ENCODE measurements at regions not wholly inside any gene's neighbourhood (a gene's known extent, or its start where the extent isn't known, plus 50 kb on each side); places are given as distances from the start of the nearest gene placed in this dataset.

DNA sequence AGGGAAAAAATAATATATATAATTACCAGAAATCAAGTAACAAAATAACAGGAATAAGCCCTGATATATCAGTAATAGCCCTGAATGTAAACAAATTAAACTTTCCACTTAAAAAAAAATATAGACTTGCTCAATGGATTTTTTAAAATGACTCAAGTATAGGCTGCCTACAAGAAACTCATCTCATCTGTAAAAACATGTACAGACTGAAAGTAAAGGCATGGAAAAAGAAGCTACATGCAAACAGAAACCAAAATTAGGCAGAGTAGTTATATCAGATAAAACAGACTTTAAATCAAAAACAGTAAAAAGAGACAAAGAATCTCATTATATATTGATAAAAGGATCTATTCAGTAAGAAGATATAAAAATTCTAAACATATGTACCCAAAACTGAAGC lies 82.4 kb upstream of the STT3B start:
- DNase-seq (ENCODE audit: low read depth, low spot score), result no peak

DNA sequence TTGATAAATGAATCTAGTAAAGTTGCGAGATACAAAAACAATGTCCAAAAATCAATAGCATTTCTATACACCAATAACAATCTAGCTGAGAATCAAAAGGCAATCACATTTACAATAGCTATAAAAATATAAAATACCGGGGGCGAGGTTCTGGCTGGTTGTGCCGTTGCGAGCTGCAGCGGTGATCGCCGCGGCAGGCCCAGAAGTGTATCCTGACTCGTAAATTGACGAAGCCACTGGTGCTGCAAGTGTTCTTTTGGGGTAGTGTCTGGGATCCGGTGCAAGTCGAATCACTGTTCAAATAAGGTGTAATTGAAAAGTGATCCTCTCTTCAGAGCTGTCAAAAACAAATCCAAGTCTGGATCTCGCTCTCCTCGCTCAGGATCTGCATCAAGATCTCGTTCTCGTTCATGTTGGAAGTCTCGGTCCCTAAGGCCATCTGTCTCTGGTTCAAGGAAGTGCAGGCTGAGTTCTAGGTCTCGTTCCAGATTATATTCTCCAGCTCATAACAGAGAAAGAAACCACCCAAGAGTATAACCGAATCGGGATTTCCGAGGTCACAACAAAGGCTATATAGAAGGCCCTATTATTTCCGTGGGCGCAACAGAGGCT lies 80.1 kb upstream of the STT3B start:
- DNase-seq (ENCODE audit: low read depth, low spot score), result no peak

DNA sequence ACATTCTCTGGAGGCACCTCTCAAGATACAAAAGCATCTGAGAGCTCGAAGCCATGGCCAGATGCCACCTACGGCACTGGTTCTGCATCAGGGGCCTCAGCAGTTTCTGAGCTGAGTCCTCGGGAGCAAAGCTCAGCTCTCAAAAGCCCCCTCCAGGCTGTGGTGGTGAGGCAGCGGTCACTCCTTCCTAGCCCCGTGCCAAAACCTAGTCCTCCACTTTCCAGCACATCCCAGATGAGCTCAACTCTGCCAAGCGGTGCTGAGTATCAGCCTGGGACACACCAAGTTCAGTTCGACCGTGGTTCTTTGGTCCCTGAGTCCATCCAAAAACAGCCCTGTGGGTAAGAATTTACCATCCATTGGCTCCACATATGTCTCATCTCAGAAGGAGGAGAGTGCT lies 79.3 kb upstream of the STT3B start:
- DNase-seq (ENCODE audit: low read depth, low spot score), result no peak

DNA sequence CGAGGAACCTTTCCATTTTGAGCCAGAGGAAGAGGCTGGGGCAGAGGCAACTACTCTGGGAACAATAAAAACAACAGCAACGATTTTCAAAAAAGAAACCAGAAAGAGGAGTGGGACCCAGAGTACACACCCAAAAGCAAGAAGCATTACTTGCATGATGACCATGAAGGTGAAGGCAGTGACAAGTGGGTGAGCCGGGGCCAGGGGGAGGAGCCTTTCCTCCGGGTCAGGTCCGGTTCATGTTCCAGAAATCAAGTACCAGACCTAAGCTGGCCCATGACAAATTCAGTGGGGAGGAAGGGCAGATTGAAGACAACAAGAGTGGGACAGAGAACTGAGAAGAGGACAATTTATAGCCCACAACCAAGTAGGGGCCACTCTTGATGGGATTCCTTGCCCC lies 77.2 kb upstream of the STT3B start:
- no peak for DNase-seq (ENCODE audit: low read depth, low spot score)

DNA sequence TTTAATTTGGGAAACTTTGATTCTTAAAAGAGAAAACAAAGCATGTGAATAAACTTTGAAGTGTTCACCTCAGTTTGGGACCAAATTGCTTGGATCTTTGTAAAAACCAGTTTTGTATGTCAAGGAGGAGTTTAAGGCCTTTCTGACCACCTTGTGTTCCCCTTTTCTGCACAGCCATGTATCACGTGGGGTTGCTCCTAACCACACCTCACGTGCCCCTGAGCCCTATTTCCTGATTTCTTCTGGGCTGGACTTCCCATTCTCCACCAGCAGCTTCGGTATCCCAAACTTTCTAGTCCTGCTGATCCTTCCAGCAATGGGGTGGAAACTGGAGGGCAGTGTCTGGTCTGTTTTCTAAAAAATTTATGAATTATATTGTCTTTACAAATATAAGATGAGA lies 76.4 kb upstream of the STT3B start:
- DNase-seq (ENCODE audit: low read depth, low spot score), result no peak

DNA sequence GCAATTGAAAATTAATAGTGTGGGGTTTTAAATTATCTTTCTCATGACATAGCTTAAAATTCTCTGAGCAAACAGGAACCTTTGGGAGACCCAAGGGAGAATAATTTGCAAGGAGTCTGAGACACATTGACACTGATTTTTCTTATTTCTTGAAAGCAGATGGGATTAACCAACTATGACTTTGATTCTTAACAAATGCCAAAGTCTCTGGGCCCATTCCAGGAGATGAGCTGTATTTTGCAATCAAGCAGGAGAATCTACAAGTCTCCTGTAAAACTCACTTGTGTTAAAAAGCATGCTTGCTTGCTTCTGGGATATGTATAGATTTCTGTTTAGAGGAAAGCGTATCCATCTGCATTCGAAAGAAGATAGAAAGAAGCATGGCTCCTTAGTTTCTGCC lies 71.3 kb upstream of the STT3B start:
- DNase-seq (ENCODE audit: low read depth, low spot score), result no peak

DNA sequence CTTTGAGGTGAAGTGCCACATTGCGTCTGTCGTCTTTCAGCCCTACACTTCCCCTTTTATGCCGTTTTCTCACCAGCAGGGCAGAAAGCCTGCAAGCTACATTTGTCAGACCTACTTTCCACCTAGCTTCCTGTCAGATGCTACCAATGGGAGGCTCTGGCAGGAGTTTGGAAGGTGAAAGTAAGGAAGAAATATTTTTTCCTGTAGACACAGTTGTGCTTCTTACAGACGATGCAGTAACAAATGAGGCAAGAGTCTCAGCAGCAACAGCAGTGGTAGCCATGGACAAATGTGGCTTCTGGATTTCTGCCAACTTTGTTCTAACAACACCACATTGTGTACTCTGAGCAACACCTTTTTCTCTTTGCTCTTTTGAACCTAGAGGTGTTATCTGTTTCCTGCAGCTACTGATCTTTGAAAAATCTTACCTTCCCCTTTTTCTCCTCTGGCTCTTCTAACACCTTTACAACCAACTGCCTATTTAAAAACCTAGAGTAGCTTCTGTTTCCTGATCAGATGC lies 70.6 kb upstream of the STT3B start:
- DNase-seq (ENCODE audit: low read depth, low spot score), result no peak

DNA sequence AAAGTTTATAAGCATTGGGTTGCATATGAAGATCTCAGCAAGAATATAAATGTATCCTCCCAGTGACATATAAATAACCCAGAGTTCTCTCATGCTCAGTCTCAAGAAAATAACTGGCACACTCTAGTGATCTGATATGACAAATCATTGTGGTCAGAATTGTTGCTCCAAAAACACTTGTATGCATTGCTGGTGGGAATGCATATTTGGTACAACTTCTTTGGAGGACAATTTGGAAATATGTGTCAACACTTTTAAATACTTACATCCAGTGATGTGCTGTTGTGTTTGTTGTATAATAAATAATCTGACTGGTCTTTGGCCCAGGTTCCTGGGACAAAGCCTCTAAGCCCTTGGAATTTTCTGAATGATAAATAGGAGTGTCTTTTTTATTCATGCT lies 66.7 kb upstream of the STT3B start:
- no peak for DNase-seq (ENCODE audit: low read depth, low spot score)

DNA sequence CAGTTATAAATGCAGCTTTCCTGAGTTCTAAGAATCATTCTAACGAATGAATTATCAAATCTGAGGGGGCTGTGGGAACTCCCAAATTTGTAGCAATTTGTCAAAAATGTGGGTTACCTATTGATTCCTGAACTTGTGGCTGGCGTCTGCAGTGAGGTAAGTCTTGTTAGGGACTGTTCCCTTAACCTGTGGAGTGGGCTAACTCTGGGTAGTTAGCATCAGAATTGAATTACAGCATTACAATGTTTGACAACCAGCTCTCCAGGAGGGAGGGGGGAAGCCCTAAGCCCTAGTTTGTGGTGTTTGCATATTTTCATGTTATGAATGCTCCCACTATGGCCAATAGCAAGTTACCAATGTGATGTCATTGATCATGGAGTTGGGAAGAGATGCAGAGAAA lies 65.9 kb upstream of the STT3B start:
- DNase-seq (ENCODE audit: low read depth, low spot score), result no peak

DNA sequence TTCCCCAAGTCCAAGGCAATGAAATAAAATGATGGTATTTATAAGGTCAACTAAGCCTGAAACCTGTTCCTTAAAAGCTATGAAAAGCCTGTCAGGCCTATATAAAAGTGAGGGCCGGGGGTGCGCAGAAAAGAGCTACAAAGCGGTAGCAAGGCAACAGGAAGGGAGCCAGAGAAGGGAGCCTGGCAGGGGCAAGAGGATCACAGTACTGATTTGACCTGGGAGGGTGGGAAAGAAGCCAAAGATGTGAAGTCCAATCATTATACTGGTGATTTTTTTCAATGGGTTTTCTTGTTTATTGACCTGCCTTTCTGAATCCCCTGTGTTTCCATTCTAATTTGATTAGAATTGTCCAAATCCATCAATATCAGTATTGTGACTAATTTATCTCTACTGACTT lies 64.3 kb upstream of the STT3B start:
- no peak for DNase-seq (ENCODE audit: low read depth, low spot score)

DNA sequence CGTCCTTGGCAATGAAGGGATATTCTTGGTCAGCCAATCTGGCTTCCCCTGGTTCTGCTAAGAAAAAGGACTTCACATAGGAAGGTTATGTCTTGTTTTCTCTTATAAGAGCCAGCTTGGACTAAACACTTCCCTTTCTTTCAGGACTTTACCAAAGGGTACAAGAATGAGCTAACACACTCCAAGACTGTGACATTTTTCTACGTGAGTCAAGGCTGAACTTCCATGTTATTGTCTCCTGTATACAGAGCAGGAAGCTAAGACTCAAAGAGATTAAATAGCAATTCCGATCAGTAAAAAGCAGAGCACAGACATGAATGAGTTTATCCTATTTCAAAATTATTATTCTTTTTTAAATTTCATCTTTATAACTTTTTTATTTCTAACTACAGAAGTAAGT lies 63.3 kb upstream of the STT3B start:
- no peak for DNase-seq (ENCODE audit: low read depth, low spot score)

DNA sequence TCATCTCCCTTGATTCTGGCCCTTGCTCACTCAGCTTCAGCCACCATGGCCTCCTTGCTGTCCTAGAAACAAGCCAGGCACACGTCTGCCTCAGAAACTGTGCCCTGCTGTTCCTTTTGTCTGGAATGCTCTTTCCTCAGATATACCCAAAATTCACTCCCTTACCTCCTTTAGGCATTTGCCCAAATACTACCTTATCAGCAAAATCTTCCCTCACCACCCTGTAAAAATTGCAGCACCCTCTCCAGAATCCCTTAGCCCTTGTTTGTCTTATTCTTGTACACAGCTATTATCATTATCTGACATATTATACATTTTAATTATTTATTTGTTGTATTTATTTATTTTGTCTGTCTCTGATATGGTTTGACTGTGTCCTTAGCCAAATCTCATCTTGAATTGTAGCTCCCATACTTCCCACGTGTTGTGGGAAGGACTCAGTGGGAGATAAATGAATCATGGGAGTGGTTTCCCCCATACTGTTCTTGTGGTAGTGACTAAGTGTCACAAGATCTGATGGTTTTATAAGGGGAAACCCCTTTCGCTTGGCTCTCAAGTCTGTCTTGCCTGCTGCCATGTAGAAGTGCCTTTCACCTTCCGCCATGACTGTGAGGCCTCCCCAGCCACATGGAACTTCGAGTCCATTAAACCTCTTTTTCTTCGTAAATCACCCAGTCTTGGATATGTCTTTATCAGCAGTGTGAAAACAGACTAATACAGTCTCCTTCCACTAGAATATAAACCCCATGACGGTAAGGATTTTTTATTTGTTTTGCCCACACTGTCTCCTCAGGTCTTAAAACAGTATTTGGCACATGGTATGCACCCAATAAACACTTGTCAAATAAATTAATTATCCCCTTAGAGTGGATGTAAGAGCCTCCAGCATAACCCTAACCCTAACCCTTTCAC lies 60.0 kb upstream of the STT3B start:
- DNase-seq (ENCODE audit: low read depth, low spot score), result no peak

DNA sequence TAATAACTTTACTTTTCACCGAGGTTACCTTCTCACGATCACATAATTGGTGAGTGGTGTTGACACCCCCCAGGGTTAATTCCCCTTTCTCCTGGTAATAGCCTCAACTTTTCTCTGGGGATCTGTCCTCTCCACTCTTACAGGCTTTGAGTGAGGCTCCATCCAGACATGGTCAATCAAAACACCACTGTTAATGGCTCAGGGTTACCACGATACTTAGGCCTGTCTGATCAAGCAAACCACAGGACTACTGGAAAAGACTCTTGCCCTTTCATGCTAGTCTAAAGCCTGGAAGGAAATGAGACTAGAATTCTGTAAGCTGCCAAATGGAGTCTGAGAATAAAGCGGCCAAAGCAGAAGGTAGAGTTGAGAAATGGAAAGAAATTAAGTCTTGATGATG lies 56.5 kb upstream of the STT3B start:
- DNase-seq (ENCODE audit: low read depth, low spot score), result no peak

DNA sequence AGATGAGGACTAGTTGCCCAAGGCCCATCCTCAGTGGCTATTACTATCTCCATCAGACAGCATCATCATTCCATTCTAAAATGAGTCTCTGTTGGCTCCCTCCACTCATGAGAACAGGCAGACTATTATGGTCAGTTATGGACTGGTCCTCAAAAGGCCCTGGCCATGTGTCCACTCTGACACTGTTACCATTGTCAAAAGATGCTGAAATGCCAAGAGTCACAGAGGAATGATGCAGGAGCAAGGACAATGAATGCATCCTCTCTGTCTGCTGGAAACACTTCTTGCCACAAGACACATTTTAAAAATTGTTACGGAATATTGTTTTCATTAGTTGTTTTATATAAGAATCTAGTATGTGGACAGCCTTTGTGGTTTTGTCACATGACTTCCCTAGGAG lies 53.3 kb upstream of the STT3B start:
- DNase-seq (ENCODE audit: low read depth, low spot score), result no peak

DNA sequence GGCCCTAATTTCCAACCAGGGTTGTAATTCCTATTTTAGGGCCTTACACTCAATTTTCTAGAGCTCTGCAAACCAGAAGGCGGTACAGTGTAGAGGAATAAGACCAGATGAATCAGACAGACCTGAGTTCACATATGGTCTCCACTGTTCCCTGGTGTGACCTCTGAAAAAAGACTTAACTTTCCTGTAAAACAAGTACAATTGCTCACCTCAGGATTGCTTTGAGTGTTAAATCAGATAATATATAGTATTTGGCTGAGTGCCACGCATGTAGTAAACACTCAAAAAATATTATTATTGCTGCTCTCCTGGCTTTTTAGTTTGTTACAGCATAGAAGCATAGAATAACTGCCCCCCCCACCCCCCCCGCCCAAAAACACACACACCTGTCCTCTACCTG lies 51.0 kb upstream of the STT3B start:
- DNase-seq (ENCODE audit: low read depth, low spot score), result no peak

DNA sequence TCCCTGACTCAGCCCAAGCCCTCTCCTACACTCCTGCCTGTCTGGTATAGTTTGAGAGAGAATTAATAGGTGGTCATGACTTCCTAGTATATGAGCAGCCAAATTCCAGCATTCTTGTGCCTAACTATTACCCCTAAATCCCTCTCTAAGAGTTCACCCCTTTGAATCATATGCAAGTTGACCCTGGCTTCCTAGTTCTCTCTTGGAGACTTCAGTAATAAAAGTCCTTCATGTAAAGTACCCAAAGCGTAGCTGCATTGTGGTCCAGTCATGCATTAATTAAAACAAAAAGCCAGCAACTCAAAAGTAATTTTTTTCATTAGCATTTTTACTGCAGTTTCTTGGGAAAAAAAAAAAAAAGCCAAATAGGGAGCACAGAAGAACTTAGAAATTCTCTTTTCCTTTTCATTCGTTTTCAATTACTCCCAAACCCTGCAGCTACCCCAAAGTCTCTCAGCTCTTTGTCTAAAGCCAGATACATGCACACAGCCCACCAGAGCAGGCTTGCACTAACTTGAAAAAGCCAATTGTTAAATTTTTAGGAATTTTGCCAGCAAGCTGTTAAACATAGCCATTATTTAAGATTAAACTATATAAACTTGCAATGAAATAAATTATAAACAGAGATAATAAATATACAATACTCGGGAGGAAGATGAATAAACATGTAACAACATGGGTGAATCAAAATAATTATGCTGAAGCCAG lies 50.1 kb upstream of the STT3B start:
- DNase-seq (ENCODE audit: low read depth, low spot score), result no peak

All from pulmonary artery endothelial cell (primary cell).